GM19397 (cell line): ENCODE measurements at regions not wholly inside any gene's neighbourhood (a gene's known extent, or its start where the extent isn't known, plus 50 kb on each side); places are given as distances from the start of the nearest gene placed in this dataset.
"Not testable (repeated sequence)": the region's sequence is repeated elsewhere in the genome, so short reads cannot be mapped to it uniquely, and the experiment has no call there.

Experiments used
- ATAC-seq: cut with Tn5 transposase; IDR thresholded peaks from one replicate; pipeline ENCODE4 v1.9.1; 2021; ENCODE audit warnings: mild to moderate bottlenecking, moderate library complexity; ENCODE audit not compliant: unreplicated experiment

DNA sequence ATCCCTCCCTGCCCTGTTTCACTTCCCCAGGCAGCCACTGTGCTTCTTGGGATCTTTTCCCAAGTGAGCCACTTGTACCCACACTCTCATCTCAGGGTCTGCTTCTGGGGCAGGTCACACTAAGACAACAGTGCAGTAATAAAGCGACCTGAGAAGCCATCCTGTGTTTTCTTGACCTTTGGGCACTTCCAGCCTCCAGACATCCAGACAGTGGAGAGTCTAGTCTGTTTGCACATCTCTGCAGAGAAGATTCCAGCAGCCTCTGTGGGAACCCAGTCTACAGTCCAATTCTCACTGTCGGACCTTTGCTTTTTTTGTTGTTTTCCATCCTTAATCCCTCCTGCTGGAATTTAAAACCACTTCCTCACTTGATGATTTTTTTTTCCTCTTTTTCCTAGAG, 50.3 kb upstream of the ATP6AP2 start:
- ATAC-seq, result no peak

DNA sequence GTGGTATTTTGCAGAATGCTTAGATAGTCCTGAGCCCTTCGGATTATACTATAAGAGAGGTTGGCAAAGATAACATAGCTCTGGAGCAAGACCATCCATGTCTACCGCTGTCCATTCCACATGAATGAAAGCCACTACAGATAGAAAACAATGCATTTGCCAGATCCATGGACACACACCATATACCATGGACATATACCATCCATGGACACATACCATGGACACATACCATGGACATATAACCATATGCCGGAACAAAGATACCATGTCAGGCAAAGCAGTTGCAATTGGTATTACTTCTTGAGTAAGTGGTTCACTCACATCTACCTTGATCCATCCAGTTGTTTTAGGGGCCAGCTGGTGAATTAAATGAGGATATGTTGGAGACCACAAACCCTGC, 53.2 kb upstream of the ATP6AP2 start:
- ATAC-seq, result no peak

DNA sequence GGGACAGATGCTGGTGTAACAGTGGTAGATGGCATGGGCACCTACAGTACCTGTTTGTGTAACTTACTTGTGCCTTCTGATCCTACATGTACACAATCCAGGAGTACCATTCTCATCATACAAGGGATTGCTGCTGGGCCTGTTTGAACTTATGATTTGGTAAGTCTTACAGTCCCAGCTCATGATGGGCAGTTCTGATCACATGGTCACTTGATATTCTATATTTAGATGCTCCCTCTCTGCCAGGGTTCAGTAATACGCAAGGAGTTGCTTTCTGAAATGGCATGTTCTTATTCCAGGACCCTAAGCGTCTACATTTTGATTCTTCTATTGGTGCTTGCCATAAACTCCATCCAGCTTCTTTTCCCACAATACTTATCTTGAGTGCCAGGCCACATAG, 54.4 kb upstream of the ATP6AP2 start:
- no peak for ATAC-seq

GRCh38 chrX:40525901-40526300, 54.9 kb upstream of the ATP6AP2 start:
- not testable (repeated sequence) for ATAC-seq

GRCh38 chrX:40524423-40524822, 56.3 kb upstream of the ATP6AP2 start:
- ATAC-seq, result no peak

GRCh38 chrX:40523852-40524251, 56.9 kb upstream of the ATP6AP2 start:
- no peak for ATAC-seq

GRCh38 chrX:40521868-40522450, 58.8 kb upstream of the ATP6AP2 start:
- ATAC-seq, result no peak

DNA sequence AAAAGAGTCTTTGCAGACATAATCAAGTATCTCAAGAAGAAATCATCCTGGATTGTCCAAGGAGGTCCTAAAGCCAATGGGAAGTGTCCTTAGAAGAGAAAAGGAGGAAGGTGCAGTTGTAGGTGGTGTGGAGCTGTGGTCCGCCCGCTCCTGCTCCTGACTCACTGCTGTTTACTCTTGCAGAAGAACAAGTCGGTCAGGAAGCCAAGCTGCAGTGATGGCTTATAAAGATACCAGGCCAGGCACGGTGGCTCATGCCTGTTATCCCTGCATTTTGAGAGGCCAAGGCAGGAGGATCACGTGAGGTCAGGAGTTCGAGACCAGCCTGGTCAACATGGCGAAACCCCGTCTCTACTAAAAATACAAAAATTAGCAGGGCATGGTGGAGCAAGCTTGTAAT, 66.4 kb upstream of the ATP6AP2 start:
- ATAC-seq, result no peak

GRCh38 chrX:40513835-40514234, 66.9 kb upstream of the ATP6AP2 start:
- ATAC-seq, result no peak

DNA sequence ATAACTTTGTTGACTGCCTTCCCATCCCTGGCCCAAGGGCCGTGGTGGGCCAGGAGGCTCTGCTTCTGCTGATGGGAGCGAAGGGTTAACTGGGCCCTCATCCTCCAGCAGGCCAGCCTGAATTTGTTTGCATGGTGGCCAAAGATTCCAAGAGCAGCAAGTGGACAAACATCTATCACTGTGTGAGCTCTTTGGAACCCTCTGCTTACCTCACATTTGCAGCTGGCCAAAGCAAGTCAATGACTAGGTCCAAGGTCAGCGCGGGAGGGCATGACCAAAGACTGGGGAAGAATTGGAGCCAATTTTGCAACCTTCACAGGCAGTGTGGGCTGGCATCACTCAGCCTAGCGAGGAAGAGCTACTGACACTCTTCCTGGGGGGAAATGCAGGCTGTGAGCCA, 67.8 kb upstream of the ATP6AP2 start:
- no peak for ATAC-seq

- ATAC-seq, result no peak
Measured at GRCh38 chrX:40511258-40511657, 69.5 kb upstream of the ATP6AP2 start.

DNA sequence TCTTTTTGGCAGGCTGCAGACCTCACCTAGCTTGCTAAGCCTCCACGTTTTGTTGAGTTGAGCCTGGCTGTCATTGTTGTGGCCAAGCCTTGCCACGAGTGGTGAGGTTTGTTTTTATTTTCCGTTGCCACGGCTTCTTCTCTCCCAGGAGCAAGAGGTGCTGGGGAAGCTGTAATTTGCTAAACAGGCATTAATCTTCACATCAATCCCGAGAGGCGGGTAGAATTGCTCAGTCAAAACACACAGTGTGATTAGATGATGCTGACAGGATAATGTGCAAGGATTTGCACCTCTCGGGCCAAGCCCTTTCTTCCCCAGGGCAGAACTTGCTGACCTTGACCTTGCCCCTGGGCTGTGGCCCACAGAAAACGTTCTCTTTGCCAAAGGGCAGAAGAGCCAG, 72.2 kb upstream of the ATP6AP2 start:
- ATAC-seq, result no peak

DNA sequence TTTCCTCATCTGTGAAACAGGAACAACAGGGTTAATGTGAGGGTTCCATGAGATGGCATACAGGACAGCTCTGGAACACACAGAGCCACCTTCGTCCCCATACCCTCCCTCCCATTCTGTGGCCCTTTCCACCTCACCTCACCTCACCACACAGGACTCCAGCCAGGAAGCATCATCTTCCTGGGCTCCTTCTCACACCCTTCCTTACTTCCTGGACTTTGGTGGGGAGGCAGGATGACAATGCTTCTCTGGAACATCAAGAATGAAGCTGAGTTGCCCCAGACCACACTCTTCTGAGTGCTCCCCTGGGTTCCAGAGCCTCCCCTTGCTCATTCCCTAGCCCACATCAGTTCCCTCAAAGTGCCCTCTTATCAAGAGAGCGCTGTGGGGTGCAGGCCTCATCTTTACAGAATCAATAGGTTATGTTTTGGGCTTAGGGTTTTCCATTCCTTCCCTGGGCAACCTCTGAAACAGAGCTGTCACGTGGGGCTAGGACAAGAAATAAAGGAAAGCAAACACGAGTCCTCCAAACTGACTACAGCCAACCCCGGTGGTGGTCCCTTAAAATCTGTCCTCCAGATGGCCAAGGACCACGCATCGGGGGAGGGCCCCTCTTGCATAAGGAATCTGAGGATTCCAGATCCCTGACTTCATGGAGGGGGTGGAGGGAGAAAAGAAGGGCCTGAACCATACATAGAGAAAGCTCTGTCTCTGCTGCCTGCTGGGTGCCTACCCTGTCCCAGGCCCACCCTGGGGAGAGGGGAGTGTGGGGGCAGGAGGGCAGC, 74.4 kb upstream of the ATP6AP2 start:
- no peak for ATAC-seq

- no peak for ATAC-seq
Measured at GRCh38 chrX:40504801-40505605, 75.8 kb upstream of the ATP6AP2 start.

DNA sequence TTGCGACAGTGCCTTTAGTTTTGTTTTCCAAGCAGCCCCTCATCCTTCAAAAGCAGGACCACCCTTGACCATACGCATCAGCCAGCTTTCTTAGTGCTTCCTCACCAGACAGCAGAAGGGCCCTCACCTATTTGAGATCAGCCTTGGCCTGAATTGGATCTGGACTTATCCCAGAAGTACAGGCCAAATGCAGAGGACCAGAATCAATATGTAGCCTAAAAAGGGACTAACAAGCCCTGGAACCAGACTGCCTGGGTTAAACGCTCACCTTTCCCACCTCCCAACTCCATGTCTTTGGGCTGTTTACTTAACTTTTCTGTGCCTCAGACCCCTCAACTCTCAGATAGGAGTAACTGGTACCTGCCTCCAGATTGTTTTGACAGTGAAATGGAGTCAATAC, 77.7 kb upstream of the ATP6AP2 start:
- no peak for ATAC-seq

- ATAC-seq, result no peak
Measured at GRCh38 chrX:40502688-40503087, 78.1 kb upstream of the ATP6AP2 start.

DNA sequence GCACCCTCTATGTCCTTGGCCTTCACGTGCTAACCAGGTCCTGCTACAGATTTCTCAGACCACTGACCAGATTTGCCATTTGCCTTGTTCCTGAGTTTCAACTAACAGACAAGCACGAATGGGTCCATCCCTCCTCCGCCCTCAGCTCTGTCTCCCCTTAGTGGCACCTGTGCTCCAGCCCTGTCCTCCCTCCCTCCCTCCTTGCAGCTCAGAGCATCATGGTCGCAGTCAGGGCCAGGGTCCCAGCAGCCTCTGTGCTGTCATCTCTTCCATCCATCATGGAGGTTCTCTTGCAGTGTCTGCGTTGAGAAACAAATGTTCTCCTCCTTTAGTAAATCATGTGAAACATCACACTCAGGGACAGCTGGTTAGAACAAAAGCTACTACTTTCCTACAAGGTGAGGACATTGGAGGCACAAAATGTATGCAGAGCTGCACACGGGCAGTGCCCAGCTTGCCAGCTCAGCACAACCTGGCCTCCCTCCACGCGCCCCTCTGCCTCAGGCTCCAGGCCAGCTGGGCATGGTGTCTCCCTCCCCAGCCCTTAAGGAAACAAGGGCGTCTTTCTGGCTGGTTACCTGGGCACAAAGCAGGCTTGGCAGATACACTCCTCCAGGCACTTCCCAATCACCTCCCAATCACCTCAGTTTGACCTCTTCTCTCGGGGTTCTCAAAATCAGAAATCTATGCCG, 79.5 kb upstream of the ATP6AP2 start:
- ATAC-seq, result no peak

- ATAC-seq, result no peak
Measured at GRCh38 chrX:40496728-40497127, 84.0 kb upstream of the ATP6AP2 start.

GRCh38 chrX:40495659-40496058, 85.1 kb upstream of the ATP6AP2 start:
- ATAC-seq, result no peak

DNA sequence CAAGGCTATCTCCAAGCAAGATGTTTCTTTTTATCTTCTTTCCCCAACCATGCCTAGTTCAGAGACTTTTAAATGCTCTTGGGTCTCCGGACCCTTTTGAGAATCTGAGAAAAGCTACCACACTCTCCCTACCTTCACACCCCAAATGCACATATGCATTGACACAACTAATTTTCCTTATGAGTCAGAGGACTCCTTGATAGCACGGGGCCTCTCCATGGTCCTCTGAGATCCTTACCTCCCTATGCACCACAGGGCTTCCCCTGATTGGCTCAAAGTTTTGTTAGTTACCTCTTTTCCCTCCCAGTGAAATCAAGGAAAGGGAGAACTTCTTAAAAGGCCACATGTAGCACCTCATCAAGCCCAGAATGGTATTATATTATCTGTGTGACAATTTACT, 86.8 kb upstream of the ATP6AP2 start:
- ATAC-seq, result no peak

- no peak for ATAC-seq
Measured at GRCh38 chrX:40488296-40488695, 92.5 kb upstream of the ATP6AP2 start.
